ENCODE measurements at regions not wholly inside any gene's neighbourhood (a gene's known extent, or its start where the extent isn't known, plus 50 kb on each side); places are given as distances from the start of the nearest gene placed in this dataset.
"Not testable (repeated sequence)": the region's sequence is repeated elsewhere in the genome, so short reads cannot be mapped to it uniquely, and the experiment has no call there.

- H3K9ac ChIP-seq: no peak overlapping the region
- H4K20me1 ChIP-seq (ENCODE audit: low read depth): no peaks in the 10 kb centered on the region
- H3K4me3 ChIP-seq: no peak overlapping the region
- H3K4me1 ChIP-seq: no peaks in the 10 kb centered on the region
- no peak overlapping the region for H2AFZ ChIP-seq (replicated peaks)
- no peak overlapping the region for H3K27ac Mint-ChIP-seq
- H3K36me3 ChIP-seq: peaks cover 6% of the 10 kb centered on the region
- no peaks in the 10 kb centered on the region for H3K4me1 Mint-ChIP-seq
- TF ChIP-seq EZH2phosphoT487 (IDR thresholded peaks at IDR 0.05) (no peak), EZH2 (IDR thresholded peaks at IDR 0.05) (no peak), CTCF (IDR thresholded peaks at IDR 0.05) (no peak)
- H3K9me3 ChIP-seq (ENCODE audit: low read depth): no peaks in the 10 kb centered on the region
- DNase-seq (ENCODE audit: low spot score): no peak
- H3K27ac ChIP-seq: no peak overlapping the region
- H3K27me3 ChIP-seq: no peaks in the 10 kb centered on the region
- peaks cover 5% of the 10 kb centered on the region for H3K36me3 Mint-ChIP-seq
- H3K27me3 Mint-ChIP-seq (ENCODE audit: insufficient read depth, low read depth): peaks cover 4% of the 10 kb centered on the region
- H3K4me3 Mint-ChIP-seq: no peak overlapping the region
- no peaks in the 10 kb centered on the region for H3F3A ChIP-seq (ENCODE audit: low read depth)
- H3K9me3 Mint-ChIP-seq: peaks cover 42% of the 10 kb centered on the region
- H3K4me2 ChIP-seq: no peak overlapping the region
- no peaks in the 10 kb centered on the region for H3K79me2 ChIP-seq (ENCODE audit: low read depth)
Measured at GRCh38 chr5:110309222-110309621, 417.2 kb downstream of the TMEM232 start.

- H3K27me3 Mint-ChIP-seq (ENCODE audit: insufficient read depth, low read depth); H3K4me2 ChIP-seq: not testable (repeated sequence)
Measured at GRCh38 chr5:110316566-110316965, 409.9 kb downstream of the TMEM232 start.

GRCh38 chr5:110321117-110321516 lies 405.4 kb downstream of the TMEM232 start:
- Histone ChIP-seq H3K36me3 (no peaks in the 10 kb centered on the region), H3K27me3 (no peaks in the 10 kb centered on the region), H3K4me3 (no peak overlapping the region), H3K9ac (no peak overlapping the region), H3K4me2 (no peak overlapping the region), H3F3A (ENCODE audit: low read depth) (no peaks in the 10 kb centered on the region), H2AFZ (replicated peaks) (no peak overlapping the region), H3K27ac (no peak overlapping the region), H3K4me1 (no peaks in the 10 kb centered on the region), H3K79me2 (ENCODE audit: low read depth) (no peaks in the 10 kb centered on the region), H4K20me1 (ENCODE audit: low read depth) (no peaks in the 10 kb centered on the region), H3K9me3 (ENCODE audit: low read depth) (no peaks in the 10 kb centered on the region)
- Mint-ChIP-seq H3K9me3 (peaks cover 3% of the 10 kb centered on the region), H3K36me3 (peaks cover 3% of the 10 kb centered on the region), H3K27me3 (ENCODE audit: insufficient read depth, low read depth) (peaks cover 5% of the 10 kb centered on the region), H3K4me1 (no peaks in the 10 kb centered on the region), H3K27ac (no peak overlapping the region), H3K4me3 (no peak overlapping the region)
- DNase-seq (ENCODE audit: low spot score): no peak
- TF ChIP-seq EZH2phosphoT487 (IDR thresholded peaks at IDR 0.05): no peak
- TF ChIP-seq EZH2 (IDR thresholded peaks at IDR 0.05): no peak
- TF ChIP-seq CTCF (IDR thresholded peaks at IDR 0.05): no peak

More at GRCh38 chr5:110316566-110316965, 409.9 kb downstream of the TMEM232 start:
- H3K9me3 ChIP-seq (ENCODE audit: low read depth); H3K4me3 ChIP-seq; H3K36me3 ChIP-seq; DNase-seq (ENCODE audit: low spot score); H3K4me3 Mint-ChIP-seq; H3K27ac ChIP-seq; H3K27ac Mint-ChIP-seq; H4K20me1 ChIP-seq (ENCODE audit: low read depth); H2AFZ ChIP-seq (replicated peaks); H3F3A ChIP-seq (ENCODE audit: low read depth); H3K9me3 Mint-ChIP-seq; H3K36me3 Mint-ChIP-seq; H3K27me3 ChIP-seq; H3K9ac ChIP-seq; H3K4me1 Mint-ChIP-seq; H3K4me1 ChIP-seq; H3K79me2 ChIP-seq (ENCODE audit: low read depth): not testable (repeated sequence)

GRCh38 chr5:110323357-110323756 lies 403.1 kb downstream of the TMEM232 start:
- no peak overlapping the region for H3K4me2 ChIP-seq
- no peak overlapping the region for H3K27ac Mint-ChIP-seq
- no peak overlapping the region for H3K9ac ChIP-seq
- H3K4me1 Mint-ChIP-seq: no peaks in the 10 kb centered on the region
- H3K27ac ChIP-seq: no peak overlapping the region
- H3K27me3 ChIP-seq: no peaks in the 10 kb centered on the region
- no peak overlapping the region for H3K4me3 Mint-ChIP-seq
- TF ChIP-seq EZH2phosphoT487 (IDR thresholded peaks at IDR 0.05): no peak
- TF ChIP-seq EZH2 (IDR thresholded peaks at IDR 0.05): no peak
- TF ChIP-seq CTCF (IDR thresholded peaks at IDR 0.05): no peak
- DNase-seq (ENCODE audit: low spot score): no peak
- H3K9me3 ChIP-seq (ENCODE audit: low read depth): no peaks in the 10 kb centered on the region
- H3K36me3 Mint-ChIP-seq: no peaks in the 10 kb centered on the region
- H3K9me3 Mint-ChIP-seq: no peaks in the 10 kb centered on the region
- H3F3A ChIP-seq (ENCODE audit: low read depth): no peaks in the 10 kb centered on the region
- peaks cover 2% of the 10 kb centered on the region for H3K27me3 Mint-ChIP-seq (ENCODE audit: insufficient read depth, low read depth)
- no peaks in the 10 kb centered on the region for H4K20me1 ChIP-seq (ENCODE audit: low read depth)
- H3K4me3 ChIP-seq: no peak overlapping the region
- H3K4me1 ChIP-seq: no peaks in the 10 kb centered on the region
- H3K79me2 ChIP-seq (ENCODE audit: low read depth): no peaks in the 10 kb centered on the region
- no peaks in the 10 kb centered on the region for H3K36me3 ChIP-seq
- no peak overlapping the region for H2AFZ ChIP-seq (replicated peaks)

Measured in neural progenitor cell (in vitro differentiated cells).